Fibroblast of lung (primary cell): ENCODE measurements at regions not wholly inside any gene's neighbourhood (a gene's known extent, or its start where the extent isn't known, plus 50 kb on each side); places are given as distances from the start of the nearest gene placed in this dataset.

Experiments
- DNase-seq, 2 donors: peaks; one replicate each; pipeline versions ENCODE4 v3.0.0 to v3.0.0-alpha.2; 2010; ENCODE audit warnings: low read depth in 2 of 2
- H2AFZ ChIP-seq: 2 replicates; pipeline ENCODE4 v1.5.1; 2012; ENCODE audit warnings: low read length, control low read depth, inconsistent platforms
- H3K27ac ChIP-seq: 2 replicates; pipeline ENCODE4 v1.5.1; 2011; ENCODE audit warnings: low read length, control low read depth; ENCODE audit not compliant: insufficient read depth
- H3K27me3 ChIP-seq: 2 replicates; pipeline ENCODE4 v1.5.1; 2011; ENCODE audit warnings: mild to moderate bottlenecking, low read length; ENCODE audit not compliant: control insufficient read depth, insufficient read depth
- H3K36me3 ChIP-seq: 2 replicates; pipeline ENCODE4 v1.5.1; 2011; ENCODE audit warnings: low read length; ENCODE audit not compliant: control insufficient read depth, insufficient read depth
- H3K4me1 ChIP-seq: 2 replicates; pipeline ENCODE4 v1.5.1; 2011; ENCODE audit warnings: low read length; ENCODE audit not compliant: control insufficient read depth, insufficient read depth; ENCODE audit errors: extremely low read depth
- H3K4me2 ChIP-seq: 2 replicates; pipeline ENCODE4 v1.5.1; 2011; ENCODE audit warnings: low read length, control low read depth; ENCODE audit not compliant: insufficient read depth; ENCODE audit errors: extremely low read depth
- H3K4me3 ChIP-seq, 4 experiments: fragments of 200-600 bp in 1 of 4; sonication (generic) in 1 of 4; replicated peaks in 1 of 4; 2 replicates each; pipeline ENCODE4 v1.5.1; 2011 to 2016; ENCODE audit warnings: low read length in 4 of 4, low read depth in 3 of 4, mild to moderate bottlenecking in 3 of 4, control low read depth in 2 of 4, inconsistent platforms in 1 of 4, mixed read lengths in 1 of 4; ENCODE audit not compliant: insufficient read depth in 1 of 4; ENCODE audit errors: control extremely low read depth in 1 of 4
- H3K79me2 ChIP-seq: 2 replicates; pipeline ENCODE4 v1.5.1; 2012; ENCODE audit warnings: mild to moderate bottlenecking, low read length, inconsistent platforms; ENCODE audit not compliant: control insufficient read depth, insufficient read depth
- H3K9ac ChIP-seq: 2 replicates; pipeline ENCODE4 v1.5.1; 2011; ENCODE audit warnings: mild to moderate bottlenecking, low read length, control low read depth; ENCODE audit not compliant: insufficient read depth
- H3K9me3 ChIP-seq: 2 replicates; pipeline ENCODE4 v1.5.1; 2012; ENCODE audit warnings: low read depth, low read length; ENCODE audit not compliant: control insufficient read depth, insufficient read depth
- H4K20me1 ChIP-seq: 2 replicates; pipeline ENCODE4 v1.5.1; 2011; ENCODE audit warnings: low read length; ENCODE audit not compliant: control insufficient read depth, insufficient read depth; ENCODE audit errors: extremely low read depth
- CTCF ChIP-seq, 2 donors: IDR thresholded peaks in 1 of 2; conservative IDR thresholded peaks in 1 of 2; 1 replicate in 1 of 2; 2 replicates in 1 of 2; pipeline ENCODE4 v1.5.1; 2011 to 2012; ENCODE audit warnings: low read length in 2 of 2, control low read depth in 1 of 2, inconsistent platforms in 1 of 2, low read depth in 1 of 2, mild to moderate bottlenecking in 1 of 2
- EZH2 ChIP-seq: IDR thresholded peaks from 2 replicates; pipeline ENCODE4 v1.5.1; 2012; ENCODE audit warnings: low read length, control low read depth, mild to moderate bottlenecking; ENCODE audit errors: missing control alignments

- Histone ChIP-seq H3K9ac (no peak overlapping the region), H2AFZ (no peak overlapping the region), H3K4me3 (no peak overlapping the region), H3K79me2 (no peaks in the 10 kb centered on the region), H3K27me3 (no peaks in the 10 kb centered on the region), H3K27ac (no peak overlapping the region), H3K9me3 (no peaks in the 10 kb centered on the region), H4K20me1 (no peaks in the 10 kb centered on the region), H3K36me3 (no peaks in the 10 kb centered on the region), H3K4me2 (no peak overlapping the region), H3K4me1 (no peaks in the 10 kb centered on the region)
- TF ChIP-seq EZH2: no peak
- no peak for TF ChIP-seq CTCF (conservative IDR thresholded peaks at IDR 0.05 in 1 of 2, IDR thresholded peaks at IDR 0.05 in 1 of 2; ENCODE audit: low read depth in 1 of 2, low read length in 2 of 2)
- DNase-seq: no peak
These were observed 113.5 kb downstream of the DDIT4L start for GRCh38 chr4:100076753-100077152.

GRCh38 chr4:100075486-100076270 lies 114.6 kb downstream of the DDIT4L start:
- no peak overlapping the region for H3K4me3 ChIP-seq
- no peaks in the 10 kb centered on the region for H4K20me1 ChIP-seq
- H3K9ac ChIP-seq: no peak overlapping the region
- H3K4me1 ChIP-seq: no peaks in the 10 kb centered on the region
- H3K79me2 ChIP-seq: no peaks in the 10 kb centered on the region
- H3K4me2 ChIP-seq: no peak overlapping the region
- no peaks in the 10 kb centered on the region for H3K27me3 ChIP-seq
- H3K27ac ChIP-seq: no peak overlapping the region
- H3K9me3 ChIP-seq: no peaks in the 10 kb centered on the region
- no peaks in the 10 kb centered on the region for H3K36me3 ChIP-seq
- no peak for TF ChIP-seq EZH2
- TF ChIP-seq CTCF (conservative IDR thresholded peaks at IDR 0.05 in 1 of 2, IDR thresholded peaks at IDR 0.05 in 1 of 2; ENCODE audit: low read depth in 1 of 2, low read length in 2 of 2): no peak
- H2AFZ ChIP-seq: no peak overlapping the region
- DNase-seq: peak in 1 of 2 donors; percentile 49

GRCh38 chr4:100075056-100075455 lies 115.2 kb downstream of the DDIT4L start:
- no peaks in the 10 kb centered on the region for H3K79me2 ChIP-seq
- no peak overlapping the region for H3K9ac ChIP-seq
- no peaks in the 10 kb centered on the region for H4K20me1 ChIP-seq
- H3K4me3 ChIP-seq: no peak overlapping the region
- H3K27me3 ChIP-seq: no peaks in the 10 kb centered on the region
- no peak overlapping the region for H2AFZ ChIP-seq
- peak in 1 of 2 donors; percentile 68 for DNase-seq
- no peaks in the 10 kb centered on the region for H3K36me3 ChIP-seq
- no peak overlapping the region for H3K27ac ChIP-seq
- H3K4me2 ChIP-seq: no peak overlapping the region
- TF ChIP-seq EZH2: no peak
- H3K9me3 ChIP-seq: no peaks in the 10 kb centered on the region
- no peaks in the 10 kb centered on the region for H3K4me1 ChIP-seq
